ENCODE measurements at regions not wholly inside any gene's neighbourhood (a gene's known extent, or its start where the extent isn't known, plus 50 kb on each side); places are given as distances from the start of the nearest gene placed in this dataset.
"Not testable (repeated sequence)": the region's sequence is repeated elsewhere in the genome, so short reads cannot be mapped to it uniquely, and the experiment has no call there.

DNA sequence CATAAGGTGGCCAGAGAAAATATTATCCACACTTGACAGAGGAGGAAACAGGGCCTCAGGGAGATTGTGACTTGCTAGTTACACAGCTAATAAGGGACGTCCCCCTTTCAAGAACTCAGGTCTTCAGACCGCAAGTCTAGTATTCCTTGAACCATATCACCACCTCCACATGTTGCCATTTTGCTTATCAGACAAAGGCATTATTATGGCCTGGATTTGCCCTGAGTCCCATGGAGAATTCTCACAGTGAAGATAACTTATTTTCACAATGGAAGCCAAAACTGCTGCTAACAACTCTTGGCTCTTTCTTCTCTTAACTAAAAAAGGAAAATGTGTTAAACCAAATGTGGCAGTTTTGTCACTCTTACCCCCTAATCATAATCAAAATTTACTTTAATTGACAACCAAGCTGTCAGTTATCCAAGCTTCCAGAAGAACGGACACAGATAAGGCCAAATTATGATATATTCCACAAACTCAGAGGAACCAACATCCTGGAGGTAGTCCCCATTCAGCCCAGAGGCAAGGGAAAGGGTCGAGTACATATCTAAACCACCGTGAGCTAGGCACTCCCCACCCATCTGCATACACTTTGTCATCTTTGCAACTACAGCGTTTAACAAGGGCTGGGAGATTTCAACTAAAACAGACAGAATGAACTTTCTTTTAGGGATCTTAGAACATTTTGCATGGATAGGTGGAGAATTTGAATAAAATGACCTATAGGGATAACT, 63.6 kb upstream of the THBS1 start:
- no peak for DNase-seq

DNA sequence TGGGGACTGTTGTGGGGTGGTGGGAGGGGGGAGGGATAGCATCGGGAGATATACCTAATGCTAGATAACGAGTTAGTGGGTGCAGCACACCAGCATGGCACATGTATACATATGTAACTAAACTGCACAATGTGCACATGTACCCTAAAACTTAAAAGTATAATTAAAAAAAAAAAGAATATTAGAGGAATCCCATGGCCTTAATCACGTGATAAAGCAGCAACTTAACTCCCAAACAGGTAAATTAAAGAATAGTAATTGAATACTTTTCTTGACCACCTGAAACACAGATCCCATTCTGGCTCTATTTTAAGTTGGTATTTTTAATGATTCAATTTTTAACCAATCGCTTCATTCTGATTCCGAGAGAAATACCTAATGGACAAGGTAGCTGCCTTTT, 56.9 kb upstream of the THBS1 start:
- DNase-seq: not testable (repeated sequence)

DNA sequence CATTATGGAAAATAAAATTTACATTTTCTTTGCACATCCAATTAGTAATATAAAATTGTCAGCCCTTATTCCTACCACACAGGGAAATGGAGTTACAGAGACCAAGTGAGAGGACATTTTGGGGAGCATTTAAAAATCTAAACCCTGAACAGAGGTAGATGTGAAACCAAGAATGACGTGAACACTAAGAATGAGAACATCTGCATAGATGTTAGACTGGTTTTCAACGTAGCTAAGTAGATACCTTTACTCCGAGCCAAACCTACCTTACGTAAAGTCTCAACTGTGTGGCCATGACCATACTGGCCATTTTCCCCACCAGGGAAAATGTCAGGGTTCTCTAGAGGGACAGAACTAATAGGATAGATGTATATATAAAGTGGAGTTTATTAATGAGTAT, 51.4 kb upstream of the THBS1 start:
- no peak for DNase-seq

DNA sequence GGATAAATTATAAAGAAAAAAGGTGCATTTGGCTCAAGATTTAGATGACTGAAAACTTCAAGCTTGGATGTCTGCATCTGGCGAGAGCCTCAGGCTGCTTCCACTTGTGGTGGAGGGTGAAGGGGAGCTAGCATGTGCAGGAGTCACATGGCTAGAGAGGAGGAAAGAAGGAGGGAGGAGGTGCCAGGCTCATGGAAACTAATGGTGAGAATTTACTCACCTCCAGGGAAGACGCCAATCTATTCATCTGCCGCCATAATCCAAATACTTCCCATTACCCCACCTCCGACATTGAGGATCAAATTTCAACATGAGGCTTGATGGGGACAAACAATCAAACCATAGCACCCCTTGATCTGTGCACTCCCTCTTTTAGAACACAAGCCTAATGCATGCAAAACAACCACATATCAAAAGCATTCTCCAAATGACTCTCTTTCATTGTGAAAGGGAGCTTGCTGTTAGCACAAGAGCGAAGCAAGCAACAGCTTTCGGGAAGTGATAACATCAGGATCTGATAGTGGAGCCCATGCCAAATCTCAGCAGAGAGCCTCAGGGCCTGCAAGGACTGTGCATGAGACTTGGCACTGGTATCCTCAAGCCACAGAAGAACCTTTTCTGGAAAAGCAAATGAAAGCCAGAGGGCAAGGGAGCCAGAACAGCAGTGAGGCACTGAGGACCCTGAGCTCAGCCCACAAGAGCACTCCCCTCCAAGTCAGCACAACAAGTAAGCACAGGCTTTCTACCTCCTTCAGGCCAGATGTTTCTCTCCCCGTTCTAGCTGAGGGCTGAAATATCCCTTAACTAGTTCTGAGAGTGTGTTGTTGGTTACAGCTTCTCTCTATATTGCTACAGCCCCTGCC, 50.2 kb upstream of the THBS1 start:
- DNase-seq: no peak
